ENCODE measurements at regions not wholly inside any gene's neighbourhood (a gene's known extent, or its start where the extent isn't known, plus 50 kb on each side); places are given as distances from the start of the nearest gene placed in this dataset.

DNA sequence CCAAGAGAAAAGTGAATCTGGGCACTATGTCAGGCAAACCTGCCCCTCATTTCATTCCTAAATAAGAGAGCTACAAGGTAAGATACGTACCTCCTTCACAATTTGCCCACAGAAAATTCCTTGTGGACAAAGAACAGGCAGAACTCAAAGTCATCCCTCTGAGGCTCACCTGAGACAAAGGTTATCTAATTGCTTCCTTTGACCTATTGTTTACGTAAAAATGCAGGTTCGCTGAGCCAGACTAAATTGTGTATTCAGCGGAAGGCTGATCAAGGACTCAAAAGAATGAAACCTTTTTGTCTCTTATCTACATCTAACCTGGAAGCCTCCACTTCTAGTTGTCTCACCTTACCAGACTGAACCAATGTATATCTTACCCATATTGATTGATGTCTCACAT lies 213.3 kb downstream of the POSTN start:
- Mint-ChIP-seq H3K27me3 (ENCODE audit: unreplicated experiment) (no peaks in the 10 kb centered on the region), H3K36me3 (ENCODE audit: low read depth, unreplicated experiment) (no peaks in the 10 kb centered on the region), H3K4me3 (ENCODE audit: unreplicated experiment) (no peak overlapping the region), H3K27ac (ENCODE audit: unreplicated experiment) (no peak overlapping the region), H3K4me1 (ENCODE audit: unreplicated experiment) (no peaks in the 10 kb centered on the region), H3K9me3 (ENCODE audit: unreplicated experiment) (no peaks in the 10 kb centered on the region)
- DNase-seq (ENCODE audit: low spot score): no peak
- TF ChIP-seq, protein P1, sequence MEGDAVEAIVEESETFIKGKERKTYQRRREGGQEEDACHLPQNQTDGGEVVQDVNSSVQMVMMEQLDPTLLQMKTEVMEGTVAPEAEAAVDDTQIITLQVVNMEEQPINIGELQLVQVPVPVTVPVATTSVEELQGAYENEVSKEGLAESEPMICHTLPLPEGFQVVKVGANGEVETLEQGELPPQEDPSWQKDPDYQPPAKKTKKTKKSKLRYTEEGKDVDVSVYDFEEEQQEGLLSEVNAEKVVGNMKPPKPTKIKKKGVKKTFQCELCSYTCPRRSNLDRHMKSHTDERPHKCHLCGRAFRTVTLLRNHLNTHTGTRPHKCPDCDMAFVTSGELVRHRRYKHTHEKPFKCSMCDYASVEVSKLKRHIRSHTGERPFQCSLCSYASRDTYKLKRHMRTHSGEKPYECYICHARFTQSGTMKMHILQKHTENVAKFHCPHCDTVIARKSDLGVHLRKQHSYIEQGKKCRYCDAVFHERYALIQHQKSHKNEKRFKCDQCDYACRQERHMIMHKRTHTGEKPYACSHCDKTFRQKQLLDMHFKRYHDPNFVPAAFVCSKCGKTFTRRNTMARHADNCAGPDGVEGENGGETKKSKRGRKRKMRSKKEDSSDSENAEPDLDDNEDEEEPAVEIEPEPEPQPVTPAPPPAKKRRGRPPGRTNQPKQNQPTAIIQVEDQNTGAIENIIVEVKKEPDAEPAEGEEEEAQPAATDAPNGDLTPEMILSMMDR (IDR thresholded peaks at IDR 0.05; ENCODE audit: unreplicated experiment): no peak

DNA sequence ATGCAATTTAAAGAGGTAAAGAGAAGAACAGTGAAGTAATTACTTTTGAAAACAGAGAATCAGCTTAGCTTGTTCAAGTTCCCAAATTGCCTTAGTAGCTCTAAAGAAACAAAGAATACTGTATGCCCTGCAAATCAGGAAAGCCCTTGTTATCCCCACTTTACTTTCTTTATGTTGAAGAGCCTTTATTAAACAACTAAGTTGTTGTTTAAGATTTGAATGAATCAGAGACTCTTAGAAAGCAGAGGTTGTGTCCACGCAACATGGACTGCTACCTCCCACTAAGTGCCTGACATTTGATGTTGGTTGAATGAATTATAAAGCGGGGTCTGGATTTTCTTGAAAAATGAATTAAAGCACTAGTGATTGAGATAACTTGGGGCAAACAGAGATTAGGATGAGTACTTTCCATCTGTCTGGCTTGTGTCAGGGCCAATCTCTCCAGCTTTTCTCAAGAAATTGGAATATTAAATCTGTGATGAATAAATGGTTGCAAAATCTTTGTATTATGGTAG lies 214.7 kb downstream of the POSTN start:
- H3K9me3 Mint-ChIP-seq (ENCODE audit: unreplicated experiment): no peaks in the 10 kb centered on the region
- no peaks in the 10 kb centered on the region for H3K4me1 Mint-ChIP-seq (ENCODE audit: unreplicated experiment)
- TF ChIP-seq, protein P1 (IDR thresholded peaks at IDR 0.05; ENCODE audit: unreplicated experiment): no peak

DNA sequence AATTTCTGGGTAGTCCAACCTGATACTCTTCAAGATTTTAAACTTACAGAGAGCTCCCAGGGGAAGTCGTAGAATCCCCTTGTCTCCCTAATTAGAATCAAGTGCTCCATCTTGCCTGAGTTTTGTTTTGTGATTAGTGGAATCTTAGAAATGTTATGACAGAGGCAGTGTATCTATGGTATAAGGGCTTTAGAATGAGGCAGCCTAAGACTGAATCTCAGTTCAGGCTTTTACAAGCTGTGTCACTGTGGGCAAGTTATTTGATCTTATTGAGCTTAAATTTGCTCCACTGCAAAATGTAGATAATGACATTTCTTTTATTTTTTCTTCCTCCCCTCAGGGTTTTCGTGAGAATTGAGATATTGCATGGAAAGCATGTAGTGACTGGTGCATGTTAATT lies 215.5 kb downstream of the POSTN start:
- TF ChIP-seq, protein P1 (IDR thresholded peaks at IDR 0.05; ENCODE audit: unreplicated experiment): no peak
- Mint-ChIP-seq H3K4me1 (ENCODE audit: unreplicated experiment) (no peaks in the 10 kb centered on the region), H3K27ac (ENCODE audit: unreplicated experiment) (no peak overlapping the region), H3K27me3 (ENCODE audit: unreplicated experiment) (no peaks in the 10 kb centered on the region), H3K4me3 (ENCODE audit: unreplicated experiment) (no peak overlapping the region), H3K36me3 (ENCODE audit: low read depth, unreplicated experiment) (no peaks in the 10 kb centered on the region), H3K9me3 (ENCODE audit: unreplicated experiment) (no peaks in the 10 kb centered on the region)
- DNase-seq (ENCODE audit: low spot score): no peak

More for the DNA sequence above, 214.7 kb downstream of the POSTN start:
- no peaks in the 10 kb centered on the region for H3K27me3 Mint-ChIP-seq (ENCODE audit: unreplicated experiment)
- H3K4me3 Mint-ChIP-seq (ENCODE audit: unreplicated experiment): no peak overlapping the region
- H3K27ac Mint-ChIP-seq (ENCODE audit: unreplicated experiment): no peak overlapping the region
- no peak for DNase-seq (ENCODE audit: low spot score)
- no peaks in the 10 kb centered on the region for H3K36me3 Mint-ChIP-seq (ENCODE audit: low read depth, unreplicated experiment)

DNA sequence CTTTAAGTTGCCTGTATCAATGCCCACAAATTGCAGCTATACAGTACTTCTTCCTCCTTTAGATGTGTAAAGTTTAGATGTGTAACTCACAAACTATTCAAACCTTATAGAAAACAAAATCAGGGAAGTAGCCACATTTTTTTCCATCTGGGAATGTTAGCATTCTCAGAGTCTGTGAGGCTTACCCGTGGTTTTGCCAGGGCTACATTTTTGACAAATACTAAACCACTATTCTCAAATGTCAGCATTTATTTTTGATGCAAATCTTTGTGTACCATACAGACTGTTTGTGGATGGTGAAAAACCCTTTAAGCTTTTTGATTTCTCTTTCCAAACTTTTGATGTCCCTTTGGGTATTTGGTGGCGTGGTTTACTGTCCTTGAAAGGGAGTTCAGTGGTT lies 216.4 kb downstream of the POSTN start:
- Mint-ChIP-seq H3K9me3 (ENCODE audit: unreplicated experiment) (no peaks in the 10 kb centered on the region), H3K27me3 (ENCODE audit: unreplicated experiment) (no peaks in the 10 kb centered on the region), H3K4me1 (ENCODE audit: unreplicated experiment) (no peaks in the 10 kb centered on the region), H3K27ac (ENCODE audit: unreplicated experiment) (no peak overlapping the region), H3K36me3 (ENCODE audit: low read depth, unreplicated experiment) (no peaks in the 10 kb centered on the region), H3K4me3 (ENCODE audit: unreplicated experiment) (no peak overlapping the region)
- no peak for DNase-seq (ENCODE audit: low spot score)
- TF ChIP-seq, protein P1 (IDR thresholded peaks at IDR 0.05; ENCODE audit: unreplicated experiment): no peak

DNA sequence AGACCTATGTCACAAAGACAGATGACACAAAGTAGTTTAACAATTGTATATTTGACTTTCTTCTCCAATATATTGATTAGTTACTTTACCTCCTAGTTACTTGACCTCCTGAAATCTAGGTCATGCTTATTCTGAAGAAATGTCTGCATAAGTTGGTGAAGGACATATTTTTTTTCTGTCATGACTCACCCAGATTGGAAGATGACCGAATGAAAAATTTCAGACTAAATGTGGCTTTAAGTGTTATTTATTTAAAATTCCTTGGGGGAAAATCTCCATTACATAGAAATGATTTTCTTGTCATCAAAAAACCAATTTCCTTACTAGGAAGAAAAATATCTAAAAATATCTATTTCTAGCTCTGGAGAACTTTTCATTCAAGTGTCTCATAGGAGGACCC lies 217.1 kb downstream of the POSTN start:
- no peaks in the 10 kb centered on the region for H3K9me3 Mint-ChIP-seq (ENCODE audit: unreplicated experiment)
- DNase-seq (ENCODE audit: low spot score): no peak
- TF ChIP-seq, protein P1 (IDR thresholded peaks at IDR 0.05; ENCODE audit: unreplicated experiment): no peak
- no peaks in the 10 kb centered on the region for H3K36me3 Mint-ChIP-seq (ENCODE audit: low read depth, unreplicated experiment)
- H3K4me1 Mint-ChIP-seq (ENCODE audit: unreplicated experiment): no peaks in the 10 kb centered on the region
- H3K27me3 Mint-ChIP-seq (ENCODE audit: unreplicated experiment): no peaks in the 10 kb centered on the region
- H3K27ac Mint-ChIP-seq (ENCODE audit: unreplicated experiment): no peak overlapping the region
- no peak overlapping the region for H3K4me3 Mint-ChIP-seq (ENCODE audit: unreplicated experiment)

Measured in endothelial cell (in vitro differentiated cells).